AG04449 (cell line): ENCODE measurements at regions not wholly inside any gene's neighbourhood (a gene's known extent, or its start where the extent isn't known, plus 50 kb on each side); places are given as distances from the start of the nearest gene placed in this dataset.

Experiments
- CTCF ChIA-PET: fragments of 350-600 bp; formaldehyde crosslinking; extraction: SDS; loops from one replicate; lab custom pipeline; 2021; ENCODE audit warnings: antibody characterized with exemption; lab: Yijun Ruan, JAX
- POLR2A ChIA-PET: fragments of 400-600, 350-600 bp; formaldehyde crosslinking; extraction: SDS; loops from one replicate; lab custom pipeline; 2020; ENCODE audit warnings: antibody characterized with exemption, inconsistent platforms; lab: Yijun Ruan, JAX
- DNase-seq: peaks from one replicate; pipeline ENCODE4 v3.0.0-alpha.2; 2010; ENCODE audit warnings: low read depth, low spot score
- H3K4me3 ChIP-seq: 2 replicates; pipeline ENCODE4 v1.5.1; 2011; ENCODE audit warnings: low read depth, mild to moderate bottlenecking, control low read depth, low read length
- CTCF ChIP-seq: IDR thresholded peaks from one replicate; pipeline ENCODE4 v1.5.1; 2011; ENCODE audit warnings: mild to moderate bottlenecking, moderate library complexity, low read length, control low read depth, inconsistent platforms; ENCODE audit not compliant: insufficient read depth; ENCODE audit errors: missing control alignments

DNA sequence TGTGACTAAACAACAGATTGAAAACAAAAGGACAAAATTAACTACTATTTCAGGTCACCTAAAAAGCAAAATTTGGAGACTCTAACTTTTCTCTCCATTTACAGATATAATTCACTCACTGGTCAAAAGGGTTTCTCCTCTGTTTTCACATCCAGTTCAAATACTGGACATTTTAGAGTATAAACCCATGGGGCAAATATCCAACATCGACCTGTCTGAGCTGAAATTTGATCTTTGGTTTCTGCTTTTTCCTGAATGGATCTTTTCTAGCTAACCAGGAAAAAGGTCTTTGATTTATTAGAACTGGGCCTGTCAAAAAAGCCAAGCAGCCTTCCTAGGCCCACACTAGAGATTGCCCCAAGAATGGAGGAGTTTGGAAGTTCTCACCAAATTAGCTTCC is 69.3 kb upstream of the SATB2 start:
- POLR2A ChIA-PET: no interaction called here
- CTCF ChIA-PET: no interaction called here
- no peak for DNase-seq
- no peak overlapping the region for H3K4me3 ChIP-seq
- no peak for TF ChIP-seq CTCF

DNA sequence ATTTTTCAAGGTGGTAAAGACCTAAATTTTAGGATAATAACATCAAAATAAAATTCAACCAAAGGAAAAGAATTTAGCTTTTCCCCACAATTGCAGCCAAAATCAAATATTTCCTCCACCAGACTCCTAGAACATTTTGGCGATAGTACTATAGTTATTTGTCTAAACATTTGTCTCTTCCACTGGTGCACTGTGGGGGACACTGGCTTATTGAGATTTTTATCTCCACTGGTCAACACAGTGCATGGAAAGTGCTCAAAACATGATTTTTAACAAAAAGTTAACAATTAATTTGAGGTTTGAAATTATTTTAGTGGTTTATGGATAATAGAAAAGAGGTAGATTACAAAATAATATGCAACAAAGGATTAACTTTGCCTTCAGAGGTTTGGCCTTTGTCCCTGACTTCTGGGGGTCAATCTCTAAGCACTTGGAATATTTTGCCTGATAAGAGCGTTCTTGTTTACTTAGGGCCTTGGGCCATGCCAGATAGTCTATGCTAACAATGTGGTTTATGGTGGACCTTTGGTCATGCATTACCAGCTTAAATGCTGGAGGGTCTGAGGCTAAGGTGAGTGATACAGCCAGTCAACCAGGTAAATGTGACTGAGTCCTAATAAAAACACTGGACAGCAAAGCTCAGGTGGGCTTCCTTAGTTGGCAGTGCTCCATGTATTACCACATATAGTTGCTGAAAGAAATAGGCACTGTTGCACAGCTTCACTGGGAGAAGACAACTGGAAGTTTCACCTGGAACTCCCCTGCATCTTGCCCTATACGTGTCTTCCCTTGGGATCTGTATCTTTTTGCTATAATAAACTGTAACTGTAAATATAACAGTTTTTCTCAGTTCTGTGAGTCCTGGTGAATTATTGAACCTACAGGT is 67.2 kb upstream of the SATB2 start:
- ChIA-PET POLR2A (no interaction called here), CTCF (interaction anchor here (1.2 kb wide), 1 partner anchor 1211 kb away, joined by 3 read pairs; no protein-coding TSS in a partner anchor)
- H3K4me3 ChIP-seq: no peak overlapping the region
- TF ChIP-seq CTCF: no peak
- no peak for DNase-seq

DNA sequence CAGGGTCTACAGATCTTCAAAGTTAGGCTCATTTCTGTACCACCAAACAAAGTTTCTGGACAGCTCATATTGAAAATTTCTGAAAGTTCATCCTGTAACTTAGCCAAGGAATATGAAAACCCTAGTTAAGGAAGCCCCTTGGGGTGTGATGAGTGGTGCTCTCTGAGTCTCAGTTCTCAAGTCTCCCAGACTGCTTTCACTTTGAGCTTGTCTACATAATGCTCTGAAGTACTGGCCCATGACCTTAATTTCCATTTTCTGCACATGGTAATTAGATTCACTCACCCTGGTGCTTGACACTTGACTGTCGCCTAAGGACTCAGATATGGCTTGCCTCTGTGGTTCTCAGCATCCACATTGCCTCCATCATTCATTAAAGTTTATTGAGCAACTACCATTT is 51.7 kb upstream of the SATB2 start:
- POLR2A ChIA-PET: no interaction called here
- no peak for TF ChIP-seq CTCF
- CTCF ChIA-PET: interaction anchor here (1.0 kb wide), 1 partner anchor 21 kb away, joined by 3 read pairs; no protein-coding TSS in a partner anchor
- no peak for DNase-seq
- no peak overlapping the region for H3K4me3 ChIP-seq
